SH-SY5Y (cell line): ENCODE measurements at regions not wholly inside any gene's neighbourhood (a gene's known extent, or its start where the extent isn't known, plus 50 kb on each side); places are given as distances from the start of the nearest gene placed in this dataset.

Experiments
- GATA2 ChIP-seq: IDR thresholded peaks from 2 replicates; pipeline ENCODE4 v1.6.1; 2011; ENCODE audit warnings: mild to moderate bottlenecking, low read depth, low read length
- GATA3 ChIP-seq: IDR thresholded peaks from 2 replicates; pipeline ENCODE4 v1.6.1; 2011; ENCODE audit warnings: low read depth, mild to moderate bottlenecking, low read length, moderate library complexity

- TF ChIP-seq GATA2 (no peak), GATA3 (no peak)
Measured at GRCh38 chr18:37689841-37690240, 124.2 kb upstream of the CELF4 start.
